ENCODE measurements at regions not wholly inside any gene's neighbourhood (a gene's known extent, or its start where the extent isn't known, plus 50 kb on each side); places are given as distances from the start of the nearest gene placed in this dataset.

GRCh38 chr7:106493041-106493731 lies 167.8 kb downstream of the CCDC71L start:
- ChIA-PET CTCF (interaction anchor here (0.6 kb wide), 1 partner anchor 16 kb away, joined by 4 read pairs; no protein-coding TSS in a partner anchor), POLR2A (no interaction called here)
- Mint-ChIP-seq H3K4me1 (no peaks in the 10 kb centered on the region), H3K4me3 (no peak overlapping the region), H3K27ac (no peak overlapping the region), H3K9me3 (ENCODE audit: low read depth) (peaks cover 13% of the 10 kb centered on the region), H3K36me3 (ENCODE audit: low read depth) (peaks cover 2% of the 10 kb centered on the region), H3K27me3 (peaks cover 29% of the 10 kb centered on the region)
- ATAC-seq (no peak), DNase-seq (no peak)
- intact Hi-C loops (cut with DNase I, micrococcal nuclease) = no loop called here

- ChIA-PET CTCF (interaction anchor here (0.6 to 1.1 kb wide), 4 partner anchors 172 to 318 kb away, joined by 3 to 5 read pairs (median 4); no protein-coding TSS in a partner anchor), POLR2A (interaction anchor here (1.4 kb wide), 1 partner anchor 9 kb away, joined by 5 read pairs; no protein-coding TSS in a partner anchor)
- Mint-ChIP-seq H3K27me3 (peaks cover 8% of the 10 kb centered on the region), H3K4me3 (no peak overlapping the region), H3K36me3 (ENCODE audit: low read depth) (no peaks in the 10 kb centered on the region), H3K9me3 (ENCODE audit: low read depth) (peaks cover 4% of the 10 kb centered on the region), H3K27ac (no peak overlapping the region), H3K4me1 (peaks cover 36% of the 10 kb centered on the region)
- no peak for ATAC-seq
- no peak for DNase-seq
- intact Hi-C loops (cut with DNase I, micrococcal nuclease) = no loop called here
Observed at GRCh38 chr7:106488465-106488864, 172.5 kb downstream of the CCDC71L start.

GRCh38 chr7:106487892-106488291 lies 173.1 kb downstream of the CCDC71L start:
- Mint-ChIP-seq H3K4me1 (peaks cover 39% of the 10 kb centered on the region), H3K9me3 (ENCODE audit: low read depth) (peaks cover 4% of the 10 kb centered on the region), H3K27ac (no peak overlapping the region), H3K4me3 (no peak overlapping the region), H3K36me3 (ENCODE audit: low read depth) (no peaks in the 10 kb centered on the region), H3K27me3 (peaks cover 8% of the 10 kb centered on the region)
- no peak for DNase-seq
- POLR2A ChIA-PET = no interaction called here
- ATAC-seq = no peak
- CTCF ChIA-PET = interaction anchor here (0.6 to 1.0 kb wide), 2 partner anchors 171 to 312 kb away, joined by 3 read pairs; no protein-coding TSS in a partner anchor
- intact Hi-C loops (cut with DNase I, micrococcal nuclease) = no loop called here

GRCh38 chr7:106486331-106486730 lies 174.6 kb downstream of the CCDC71L start:
- no peak overlapping the region for H3K27ac Mint-ChIP-seq
- no peak for DNase-seq
- peaks cover 9% of the 10 kb centered on the region for H3K27me3 Mint-ChIP-seq
- POLR2A ChIA-PET = interaction anchor here (2.1 kb wide), 1 partner anchor 61 kb away, joined by 12 read pairs; no protein-coding TSS in a partner anchor
- peaks cover 4% of the 10 kb centered on the region for H3K9me3 Mint-ChIP-seq (ENCODE audit: low read depth)
- no peaks in the 10 kb centered on the region for H3K36me3 Mint-ChIP-seq (ENCODE audit: low read depth)
- H3K4me1 Mint-ChIP-seq = peaks cover 47% of the 10 kb centered on the region
- no peak overlapping the region for H3K4me3 Mint-ChIP-seq
- CTCF ChIA-PET = interaction anchor here (0.5 to 2.0 kb wide), 3 partner anchors 24 to 102 kb away, joined by 3 to 7 read pairs (median 5); no protein-coding TSS in a partner anchor
- intact Hi-C loops (cut with DNase I, micrococcal nuclease) = no loop called here
- ATAC-seq = no peak

- peaks cover 4% of the 10 kb centered on the region for H3K9me3 Mint-ChIP-seq (ENCODE audit: low read depth)
- DNase-seq (no peak), ATAC-seq (no peak)
- no peak overlapping the region for H3K4me3 Mint-ChIP-seq
- ChIA-PET CTCF (interaction anchor here (1.8 to 2.0 kb wide), 2 partner anchors 23 to 61 kb away, joined by 5 to 7 read pairs; no protein-coding TSS in a partner anchor), POLR2A (interaction anchor here (1.4 to 2.1 kb wide), 3 partner anchors 61 to 201 kb away, joined by 3 to 16 read pairs (median 12); partner anchors contain the start of gene NAMPT)
- H3K4me1 Mint-ChIP-seq = peaks cover 51% of the 10 kb centered on the region
- intact Hi-C loops (cut with DNase I, micrococcal nuclease) = loop anchor here (1.0 kb wide), 4 partner anchors 61 to 201 kb away; no protein-coding TSS in a partner anchor
- no peaks in the 10 kb centered on the region for H3K36me3 Mint-ChIP-seq (ENCODE audit: low read depth)
- peaks cover 11% of the 10 kb centered on the region for H3K27me3 Mint-ChIP-seq
- H3K27ac Mint-ChIP-seq = no peak overlapping the region
Observed at GRCh38 chr7:106485919-106486318, 175.0 kb downstream of the CCDC71L start.

- Mint-ChIP-seq H3K9me3 (ENCODE audit: low read depth) (peaks cover 2% of the 10 kb centered on the region), H3K36me3 (ENCODE audit: low read depth) (no peaks in the 10 kb centered on the region), H3K4me1 (peaks cover 60% of the 10 kb centered on the region), H3K27me3 (peaks cover 10% of the 10 kb centered on the region), H3K27ac (peak overlapping the region; percentile 80), H3K4me3 (no peak overlapping the region)
- intact Hi-C loops (cut with DNase I, micrococcal nuclease) = loop anchor here (1.0 kb wide), 4 partner anchors 60 to 200 kb away; no protein-coding TSS in a partner anchor
- DNase-seq (no peak), ATAC-seq (peak; percentile 73)
- POLR2A ChIA-PET = interaction anchor here (0.6 to 2.1 kb wide), 7 partner anchors 60 to 220 kb away, joined by 3 to 16 read pairs (median 4); partner anchors contain the start of gene NAMPT
- CTCF ChIA-PET = interaction anchor here (0.6 to 2.0 kb wide), 4 partner anchors 22 to 235 kb away, joined by 3 to 7 read pairs (median 4); no protein-coding TSS in a partner anchor
Observed at GRCh38 chr7:106485031-106485551, 175.9 kb downstream of the CCDC71L start.

GRCh38 chr7:106484562-106484961 lies 176.4 kb downstream of the CCDC71L start:
- POLR2A ChIA-PET = interaction anchor here (0.6 to 2.1 kb wide), 7 partner anchors 59 to 220 kb away, joined by 3 to 16 read pairs (median 4); partner anchors contain the start of gene NAMPT
- Mint-ChIP-seq H3K4me3 (no peak overlapping the region), H3K4me1 (peaks cover 62% of the 10 kb centered on the region), H3K36me3 (ENCODE audit: low read depth) (no peaks in the 10 kb centered on the region), H3K27ac (peak overlapping the region; percentile 80), H3K9me3 (ENCODE audit: low read depth) (peaks cover 2% of the 10 kb centered on the region), H3K27me3 (peaks cover 10% of the 10 kb centered on the region)
- no peak for DNase-seq
- CTCF ChIA-PET = interaction anchor here (0.6 to 1.8 kb wide), 2 partner anchors 22 to 59 kb away, joined by 3 to 5 read pairs; no protein-coding TSS in a partner anchor
- intact Hi-C loops (cut with DNase I, micrococcal nuclease) = loop anchor here in 1 of 2 experiments (5.0 kb wide), 2 partner anchors 173 to 197 kb away; no protein-coding TSS in a partner anchor
- peak; percentile 13 for ATAC-seq

GRCh38 chr7:106482091-106482490 lies 178.9 kb downstream of the CCDC71L start:
- Mint-ChIP-seq H3K27ac (no peak overlapping the region), H3K9me3 (ENCODE audit: low read depth) (peaks cover 1% of the 10 kb centered on the region), H3K4me1 (peaks cover 60% of the 10 kb centered on the region), H3K27me3 (peaks cover 10% of the 10 kb centered on the region), H3K36me3 (ENCODE audit: low read depth) (no peaks in the 10 kb centered on the region), H3K4me3 (no peak overlapping the region)
- ATAC-seq (no peak), DNase-seq (no peak)
- intact Hi-C loops (cut with DNase I, micrococcal nuclease) = loop anchor here in 1 of 2 experiments (5.0 kb wide), 2 partner anchors 175 to 195 kb away; no protein-coding TSS in a partner anchor
- ChIA-PET CTCF (no interaction called here), POLR2A (no interaction called here)

GRCh38 chr7:106480616-106481031 lies 180.3 kb downstream of the CCDC71L start:
- POLR2A ChIA-PET = no interaction called here

GRCh38 chr7:106480161-106480579 lies 180.8 kb downstream of the CCDC71L start:
- H3K27ac Mint-ChIP-seq = peak overlapping the region; percentile 69

More at GRCh38 chr7:106480616-106481031, 180.3 kb downstream of the CCDC71L start:
- no peak overlapping the region for H3K4me3 Mint-ChIP-seq
- H3K9me3 Mint-ChIP-seq (ENCODE audit: low read depth) = peaks cover 1% of the 10 kb centered on the region
- peaks cover 46% of the 10 kb centered on the region for H3K4me1 Mint-ChIP-seq
- H3K36me3 Mint-ChIP-seq (ENCODE audit: low read depth) = no peaks in the 10 kb centered on the region
- intact Hi-C loops (cut with DNase I, micrococcal nuclease) = loop anchor here (1.0 to 5.0 kb wide), 8 partner anchors 55 to 226 kb away; no protein-coding TSS in a partner anchor
- ATAC-seq (peak; percentile 21), DNase-seq (peak; percentile 28)
- H3K27ac Mint-ChIP-seq = peak overlapping the region; percentile 69
- peaks cover 11% of the 10 kb centered on the region for H3K27me3 Mint-ChIP-seq
- CTCF ChIA-PET = interaction anchor here (0.7 to 1.0 kb wide), 2 partner anchors 11 to 1961 kb away, joined by 3 read pairs; no protein-coding TSS in a partner anchor

GRCh38 chr7:106476751-106477150 lies 184.2 kb downstream of the CCDC71L start:
- Mint-ChIP-seq H3K27me3 (peaks cover 20% of the 10 kb centered on the region), H3K9me3 (ENCODE audit: low read depth) (peaks cover 1% of the 10 kb centered on the region), H3K4me3 (no peak overlapping the region), H3K27ac (no peak overlapping the region), H3K36me3 (ENCODE audit: low read depth) (no peaks in the 10 kb centered on the region), H3K4me1 (peaks cover 20% of the 10 kb centered on the region)
- CTCF ChIA-PET = interaction anchor here (0.5 to 0.6 kb wide), 2 partner anchors 40 to 711 kb away, joined by 3 to 5 read pairs; no protein-coding TSS in a partner anchor
- intact Hi-C loops (cut with DNase I, micrococcal nuclease) = no loop called here
- POLR2A ChIA-PET = no interaction called here
- ATAC-seq = no peak
- no peak for DNase-seq

More at GRCh38 chr7:106480161-106480579, 180.8 kb downstream of the CCDC71L start:
- peaks cover 14% of the 10 kb centered on the region for H3K27me3 Mint-ChIP-seq
- no peaks in the 10 kb centered on the region for H3K36me3 Mint-ChIP-seq (ENCODE audit: low read depth)
- intact Hi-C loops (cut with DNase I, micrococcal nuclease) = loop anchor here (1.0 to 5.0 kb wide), 8 partner anchors 55 to 226 kb away; no protein-coding TSS in a partner anchor
- peak; percentile 74 for ATAC-seq
- H3K4me3 Mint-ChIP-seq = no peak overlapping the region
- DNase-seq = no peak
- ChIA-PET CTCF (interaction anchor here (1.0 kb wide), 1 partner anchor 11 kb away, joined by 3 read pairs; no protein-coding TSS in a partner anchor), POLR2A (interaction anchor here (0.7 kb wide), 1 partner anchor 9 kb away, joined by 5 read pairs; no protein-coding TSS in a partner anchor)
- peaks cover 1% of the 10 kb centered on the region for H3K9me3 Mint-ChIP-seq (ENCODE audit: low read depth)
- H3K4me1 Mint-ChIP-seq = peaks cover 42% of the 10 kb centered on the region

All from activated CD4-positive, alpha-beta T cell treated with anti-CD3 and anti-CD28 coated beads for 36 hours (primary cell).